ENCODE measurements at regions not wholly inside any gene's neighbourhood (a gene's known extent, or its start where the extent isn't known, plus 50 kb on each side); places are given as distances from the start of the nearest gene placed in this dataset.

DNA sequence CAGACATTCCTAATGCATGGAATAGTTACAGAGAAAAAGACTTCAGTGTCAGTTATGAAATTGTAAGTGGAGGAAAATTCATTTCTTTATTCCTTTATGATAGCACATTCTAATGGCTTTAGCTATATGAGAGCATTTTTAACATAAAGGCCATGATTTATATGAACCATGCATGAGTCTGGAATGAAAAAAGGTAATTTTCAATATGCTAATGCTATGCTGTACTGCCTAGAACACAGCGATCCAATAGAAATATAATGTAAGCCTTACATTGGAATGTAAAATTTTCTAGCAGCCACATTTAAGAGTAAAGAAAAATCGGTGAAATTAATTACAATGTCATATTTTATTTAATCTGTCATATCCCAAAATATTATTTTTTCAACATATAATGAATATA lies 932.0 kb downstream of the C4orf33 start:
- TF ChIP-seq, protein P1, sequence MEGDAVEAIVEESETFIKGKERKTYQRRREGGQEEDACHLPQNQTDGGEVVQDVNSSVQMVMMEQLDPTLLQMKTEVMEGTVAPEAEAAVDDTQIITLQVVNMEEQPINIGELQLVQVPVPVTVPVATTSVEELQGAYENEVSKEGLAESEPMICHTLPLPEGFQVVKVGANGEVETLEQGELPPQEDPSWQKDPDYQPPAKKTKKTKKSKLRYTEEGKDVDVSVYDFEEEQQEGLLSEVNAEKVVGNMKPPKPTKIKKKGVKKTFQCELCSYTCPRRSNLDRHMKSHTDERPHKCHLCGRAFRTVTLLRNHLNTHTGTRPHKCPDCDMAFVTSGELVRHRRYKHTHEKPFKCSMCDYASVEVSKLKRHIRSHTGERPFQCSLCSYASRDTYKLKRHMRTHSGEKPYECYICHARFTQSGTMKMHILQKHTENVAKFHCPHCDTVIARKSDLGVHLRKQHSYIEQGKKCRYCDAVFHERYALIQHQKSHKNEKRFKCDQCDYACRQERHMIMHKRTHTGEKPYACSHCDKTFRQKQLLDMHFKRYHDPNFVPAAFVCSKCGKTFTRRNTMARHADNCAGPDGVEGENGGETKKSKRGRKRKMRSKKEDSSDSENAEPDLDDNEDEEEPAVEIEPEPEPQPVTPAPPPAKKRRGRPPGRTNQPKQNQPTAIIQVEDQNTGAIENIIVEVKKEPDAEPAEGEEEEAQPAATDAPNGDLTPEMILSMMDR (conservative IDR thresholded peaks at IDR 0.05 in 1 of 2, IDR thresholded peaks at IDR 0.05 in 1 of 2; ENCODE audit: low read depth in 1 of 2, low read length in 2 of 2), result no peak
- no peak for TF ChIP-seq EZH2 (IDR thresholded peaks at IDR 0.05; ENCODE audit: low read length, missing control alignments)

Data from fibroblast of lung (primary cell).